CD4-positive, alpha-beta T cell treated with Interleukin-6 at 100 ng/mL for 8 hours (primary cell): ENCODE measurements at regions not wholly inside any gene's neighbourhood (a gene's known extent, or its start where the extent isn't known, plus 50 kb on each side); places are given as distances from the start of the nearest gene placed in this dataset.

ENCODE experiments used
- DNase-seq: peaks from one replicate; pipeline ENCODE4 v3.0.0-alpha.2; 2020; ENCODE audit warnings: mixed read lengths, low spot score

GRCh38 chr10:3538656-3539531 lies 246.1 kb downstream of the KLF6 start:
- DNase-seq = no peak

GRCh38 chr10:3538291-3538655 lies 246.7 kb downstream of the KLF6 start:
- no peak for DNase-seq

- DNase-seq = no peak
Observed at GRCh38 chr10:3537518-3537917, 247.5 kb downstream of the KLF6 start.

- no peak for DNase-seq
Observed at GRCh38 chr10:3535001-3535400, 250.0 kb downstream of the KLF6 start.

- DNase-seq = no peak
Observed at GRCh38 chr10:3534433-3534832, 250.6 kb downstream of the KLF6 start.

GRCh38 chr10:3533296-3533695 lies 251.7 kb downstream of the KLF6 start:
- no peak for DNase-seq

GRCh38 chr10:3532644-3533043 lies 252.4 kb downstream of the KLF6 start:
- no peak for DNase-seq

GRCh38 chr10:3531670-3532069 lies 253.3 kb downstream of the KLF6 start:
- DNase-seq = no peak

GRCh38 chr10:3530783-3531645 lies 254.0 kb downstream of the KLF6 start:
- no peak for DNase-seq

GRCh38 chr10:3530346-3530745 lies 254.7 kb downstream of the KLF6 start:
- no peak for DNase-seq

- DNase-seq = no peak
Observed at GRCh38 chr10:3529691-3530090, 255.3 kb downstream of the KLF6 start.

GRCh38 chr10:3528823-3529403 lies 256.1 kb downstream of the KLF6 start:
- no peak for DNase-seq

- no peak for DNase-seq
Observed at GRCh38 chr10:3528271-3528670, 256.7 kb downstream of the KLF6 start.

GRCh38 chr10:3527869-3528268 lies 257.1 kb downstream of the KLF6 start:
- DNase-seq = no peak

GRCh38 chr10:3526727-3527501 lies 258.1 kb downstream of the KLF6 start:
- DNase-seq = no peak

GRCh38 chr10:3525832-3526449 lies 259.1 kb downstream of the KLF6 start:
- DNase-seq = no peak

- no peak for DNase-seq
Observed at GRCh38 chr10:3524086-3524960, 260.7 kb downstream of the KLF6 start.

- DNase-seq = no peak
Observed at GRCh38 chr10:3523309-3524050, 261.5 kb downstream of the KLF6 start.

GRCh38 chr10:3516923-3517255 lies 268.1 kb downstream of the KLF6 start:
- DNase-seq = no peak
